Lower lobe of right lung (tissue), 2 donors: ENCODE measurements at regions not wholly inside any gene's neighbourhood (a gene's known extent, or its start where the extent isn't known, plus 50 kb on each side); places are given as distances from the start of the nearest gene placed in this dataset.

ENCODE experiments used
- ATAC-seq, 2 donors: fragments of 200-7000 bp; cut with Tn5 transposase; one replicate each; pipeline ENCODE4 v1.9.1; 2020 to 2022; ENCODE audit warnings: mild to moderate bottlenecking in 2 of 2, moderate library complexity in 2 of 2
- DNase-seq: peaks from one replicate; pipeline ENCODE4 v3.0.0-alpha.2; 2020
- H3K27ac ChIP-seq: fragments of 200-600 bp; one replicate; pipeline ENCODE4 v1.8.0; 2022
- H3K27me3 ChIP-seq: fragments of 200-600 bp; one replicate; pipeline ENCODE4 v1.8.0; 2022; ENCODE audit warnings: low read depth
- H3K36me3 ChIP-seq: fragments of 200-600 bp; one replicate; pipeline ENCODE4 v1.8.0; 2022; ENCODE audit warnings: mild to moderate bottlenecking
- H3K4me1 ChIP-seq: fragments of 200-600 bp; one replicate; pipeline ENCODE4 v1.8.0; 2022
- H3K4me3 ChIP-seq: fragments of 200-600 bp; one replicate; pipeline ENCODE4 v1.8.0; 2022; ENCODE audit warnings: mild to moderate bottlenecking
- H3K9me3 ChIP-seq: fragments of 200-600 bp; one replicate; pipeline ENCODE4 v1.8.0; 2022
- intact Hi-C: fragments of 100-400 bp; cut with DNase I; formaldehyde crosslinking; loops from one replicate; pipeline ENCODE4 v1.11.0; 2022
- TF ChIP-seq, protein P1 (sequence below): fragments of 200-600 bp; IDR thresholded peaks from one replicate; pipeline ENCODE4 v1.8.0; 2022; ENCODE audit warnings: antibody characterized with exemption, mild to moderate bottlenecking
- donor health status: DM: no; HTN: yes; CAD: no; lungs with severe emphysema.

DNA sequence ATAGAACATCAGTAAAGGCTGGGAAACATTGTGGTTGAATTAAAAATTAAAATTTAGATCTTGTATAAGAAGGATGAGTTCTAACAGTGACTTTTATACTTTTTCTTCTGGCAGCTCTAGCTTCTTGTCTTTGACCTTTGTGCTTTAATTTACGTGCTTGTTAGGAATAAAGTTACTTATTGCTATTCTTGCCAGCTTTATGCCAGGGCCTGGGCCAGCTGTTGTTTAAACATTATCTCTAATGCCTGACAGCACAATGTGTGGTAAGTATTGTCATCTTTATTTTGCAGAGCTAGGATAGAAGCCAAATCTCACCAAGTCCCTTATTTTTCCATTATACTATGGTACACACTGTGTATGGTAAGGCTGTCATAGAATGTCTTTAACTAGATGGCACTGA, 766.7 kb upstream of the GOLIM4 start:
- Histone ChIP-seq H3K4me3 (no peak overlapping the region), H3K36me3 (no peaks in the 10 kb centered on the region), H3K27ac (no peak overlapping the region), H3K27me3 (no peaks in the 10 kb centered on the region), H3K9me3 (no peaks in the 10 kb centered on the region), H3K4me1 (no peaks in the 10 kb centered on the region)
- DNase-seq (no peak), ATAC-seq (no peak)
- intact Hi-C loops = no loop called here
- TF ChIP-seq, protein P1, sequence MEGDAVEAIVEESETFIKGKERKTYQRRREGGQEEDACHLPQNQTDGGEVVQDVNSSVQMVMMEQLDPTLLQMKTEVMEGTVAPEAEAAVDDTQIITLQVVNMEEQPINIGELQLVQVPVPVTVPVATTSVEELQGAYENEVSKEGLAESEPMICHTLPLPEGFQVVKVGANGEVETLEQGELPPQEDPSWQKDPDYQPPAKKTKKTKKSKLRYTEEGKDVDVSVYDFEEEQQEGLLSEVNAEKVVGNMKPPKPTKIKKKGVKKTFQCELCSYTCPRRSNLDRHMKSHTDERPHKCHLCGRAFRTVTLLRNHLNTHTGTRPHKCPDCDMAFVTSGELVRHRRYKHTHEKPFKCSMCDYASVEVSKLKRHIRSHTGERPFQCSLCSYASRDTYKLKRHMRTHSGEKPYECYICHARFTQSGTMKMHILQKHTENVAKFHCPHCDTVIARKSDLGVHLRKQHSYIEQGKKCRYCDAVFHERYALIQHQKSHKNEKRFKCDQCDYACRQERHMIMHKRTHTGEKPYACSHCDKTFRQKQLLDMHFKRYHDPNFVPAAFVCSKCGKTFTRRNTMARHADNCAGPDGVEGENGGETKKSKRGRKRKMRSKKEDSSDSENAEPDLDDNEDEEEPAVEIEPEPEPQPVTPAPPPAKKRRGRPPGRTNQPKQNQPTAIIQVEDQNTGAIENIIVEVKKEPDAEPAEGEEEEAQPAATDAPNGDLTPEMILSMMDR = no peak

DNA sequence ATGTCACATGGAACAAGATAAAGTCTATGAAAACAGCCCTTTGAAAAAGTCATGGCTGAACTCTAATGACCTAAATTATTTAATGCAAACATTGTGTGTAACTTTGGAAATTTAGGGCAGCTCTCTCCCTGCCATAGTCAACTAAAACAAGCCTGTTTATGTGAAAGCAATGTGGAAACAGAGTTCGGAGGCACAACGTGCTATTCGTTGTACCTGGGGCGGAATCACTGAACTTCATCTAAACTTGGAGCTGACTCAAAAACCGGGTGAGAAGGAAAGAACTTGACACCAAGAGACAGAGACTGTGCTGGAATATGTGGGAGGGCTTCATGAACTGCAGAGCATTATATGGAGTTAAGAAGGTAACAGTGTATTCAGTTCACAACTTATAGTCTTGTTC, 764.9 kb upstream of the GOLIM4 start:
- no peak for DNase-seq
- ATAC-seq = no peak
- Histone ChIP-seq H3K27ac (no peak overlapping the region), H3K9me3 (no peaks in the 10 kb centered on the region), H3K36me3 (no peaks in the 10 kb centered on the region), H3K4me3 (no peak overlapping the region), H3K27me3 (no peaks in the 10 kb centered on the region), H3K4me1 (no peaks in the 10 kb centered on the region)
- TF ChIP-seq, protein P1 = no peak
- intact Hi-C loops = no loop called here

DNA sequence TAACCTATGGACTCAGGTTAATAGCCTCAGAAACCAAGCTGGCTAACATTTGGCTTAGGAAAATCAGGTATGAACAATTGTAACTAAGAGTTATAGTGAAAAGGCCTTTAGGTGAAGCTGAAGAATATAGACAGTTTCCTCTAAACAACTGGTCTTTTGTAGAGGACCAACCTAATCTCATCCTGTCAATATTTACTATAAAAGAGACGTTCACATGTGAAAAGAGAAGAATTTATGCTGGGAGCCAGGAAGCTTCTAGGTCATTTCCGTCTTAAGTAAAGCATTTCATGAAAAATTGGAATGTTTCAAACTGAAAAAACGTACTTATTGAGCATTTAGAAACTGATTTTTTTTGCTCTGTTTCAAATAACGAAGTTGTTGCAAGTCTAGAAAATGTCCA, 764.3 kb upstream of the GOLIM4 start:
- no peak for ATAC-seq
- H3K9me3 ChIP-seq = no peaks in the 10 kb centered on the region
- no peaks in the 10 kb centered on the region for H3K27me3 ChIP-seq
- H3K27ac ChIP-seq = no peak overlapping the region
- H3K4me3 ChIP-seq = no peak overlapping the region
- H3K36me3 ChIP-seq = no peaks in the 10 kb centered on the region
- no peak for DNase-seq
- H3K4me1 ChIP-seq = no peaks in the 10 kb centered on the region
- TF ChIP-seq, protein P1 = no peak
- intact Hi-C loops = no loop called here

DNA sequence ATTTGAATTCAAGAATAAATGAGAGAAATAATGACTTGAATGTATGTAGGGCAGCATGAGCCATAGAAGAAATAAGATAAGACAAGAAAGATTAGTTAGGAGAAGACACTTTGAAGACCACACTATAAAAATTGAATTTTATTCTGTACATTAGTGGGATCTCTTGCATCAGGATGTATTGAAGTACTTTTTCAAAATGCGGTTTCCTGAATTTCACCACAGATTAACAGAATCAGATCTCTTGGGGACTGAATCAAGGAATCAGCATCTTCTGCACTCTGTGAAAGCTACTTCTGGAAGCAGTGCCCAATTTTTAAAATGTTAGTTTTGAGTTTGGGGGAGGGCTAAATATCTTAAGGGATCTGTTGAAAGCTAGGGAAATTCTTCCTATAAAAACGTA, 763.9 kb upstream of the GOLIM4 start:
- H3K9me3 ChIP-seq = no peaks in the 10 kb centered on the region
- H3K27ac ChIP-seq = no peak overlapping the region
- no peaks in the 10 kb centered on the region for H3K27me3 ChIP-seq
- DNase-seq (no peak), ATAC-seq (no peak)
- no peaks in the 10 kb centered on the region for H3K36me3 ChIP-seq
- intact Hi-C loops = no loop called here
- H3K4me3 ChIP-seq = no peak overlapping the region
- TF ChIP-seq, protein P1 = no peak
- H3K4me1 ChIP-seq = no peaks in the 10 kb centered on the region

DNA sequence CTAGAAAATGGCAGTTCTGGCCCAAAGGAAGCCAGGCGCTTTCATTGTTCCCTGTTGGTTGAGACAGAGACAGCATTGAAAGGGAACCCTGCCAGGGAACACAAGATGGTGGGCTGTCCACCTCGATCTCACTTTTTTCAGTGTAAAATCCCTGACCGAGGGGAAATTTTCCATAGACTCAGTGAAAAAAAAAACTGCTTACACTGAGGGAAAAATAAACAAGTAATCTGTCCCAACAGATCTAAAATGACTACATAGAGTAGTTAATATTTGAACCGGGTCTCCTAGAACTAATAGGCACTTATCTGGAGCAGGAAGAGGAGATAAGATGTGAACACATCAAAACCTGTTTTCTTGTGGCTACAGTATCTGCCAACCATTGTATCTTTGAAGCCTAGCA, 763.4 kb upstream of the GOLIM4 start:
- Histone ChIP-seq H3K27ac (no peak overlapping the region), H3K9me3 (no peaks in the 10 kb centered on the region), H3K4me3 (no peak overlapping the region), H3K27me3 (no peaks in the 10 kb centered on the region), H3K36me3 (no peaks in the 10 kb centered on the region), H3K4me1 (no peaks in the 10 kb centered on the region)
- ATAC-seq = no peak
- intact Hi-C loops = no loop called here
- no peak for DNase-seq
- TF ChIP-seq, protein P1 = no peak

DNA sequence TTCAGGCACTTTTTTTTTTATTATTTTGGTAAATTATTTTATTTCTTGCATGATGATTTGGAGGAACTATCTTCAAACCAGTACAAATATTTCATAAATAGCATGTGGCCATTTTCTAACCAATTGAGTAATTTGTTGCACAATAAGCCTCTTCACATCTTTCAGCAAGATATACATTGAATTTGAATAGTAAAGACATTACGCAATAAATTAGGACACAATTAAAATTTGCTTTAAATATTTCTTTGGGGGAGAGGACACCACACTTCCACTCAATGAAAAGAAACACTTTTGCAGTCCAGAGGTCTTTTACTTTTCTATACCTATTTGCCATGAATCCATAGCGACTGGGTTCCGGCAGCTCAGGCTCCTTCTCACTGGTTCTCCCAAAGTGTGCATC, 762.6 kb upstream of the GOLIM4 start:
- Histone ChIP-seq H3K27me3 (no peaks in the 10 kb centered on the region), H3K4me3 (no peak overlapping the region), H3K27ac (no peak overlapping the region), H3K9me3 (no peaks in the 10 kb centered on the region), H3K4me1 (no peaks in the 10 kb centered on the region), H3K36me3 (no peaks in the 10 kb centered on the region)
- DNase-seq = no peak
- intact Hi-C loops = no loop called here
- TF ChIP-seq, protein P1 = no peak
- no peak for ATAC-seq
